GM04504 (cell line): ENCODE measurements at regions not wholly inside any gene's neighbourhood (a gene's known extent, or its start where the extent isn't known, plus 50 kb on each side); places are given as distances from the start of the nearest gene placed in this dataset.

ENCODE experiments used
- DNase-seq: peaks from one replicate; pipeline ENCODE4 v3.0.0-alpha.2; 2012; ENCODE audit warnings: low read depth

DNA sequence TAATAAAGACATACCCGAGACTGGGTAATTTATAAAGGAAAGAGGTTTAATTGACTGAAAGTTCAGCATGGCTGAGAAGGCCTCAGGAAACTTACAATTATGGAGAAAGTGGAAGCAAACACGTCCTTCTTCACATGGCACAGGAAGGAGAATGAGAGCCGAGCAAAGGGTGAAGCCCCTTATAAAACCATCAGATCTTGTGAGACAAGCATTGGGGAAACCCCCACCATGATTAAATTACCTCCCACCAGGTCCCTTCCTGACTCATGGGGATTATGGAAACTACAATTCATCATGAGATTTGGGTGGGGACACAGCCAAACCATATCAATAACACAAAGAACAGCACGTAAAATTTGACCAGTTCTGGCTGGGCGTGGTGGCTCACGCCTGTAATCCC lies 85.6 kb upstream of the ATF7IP start:
- DNase-seq: no peak

DNA sequence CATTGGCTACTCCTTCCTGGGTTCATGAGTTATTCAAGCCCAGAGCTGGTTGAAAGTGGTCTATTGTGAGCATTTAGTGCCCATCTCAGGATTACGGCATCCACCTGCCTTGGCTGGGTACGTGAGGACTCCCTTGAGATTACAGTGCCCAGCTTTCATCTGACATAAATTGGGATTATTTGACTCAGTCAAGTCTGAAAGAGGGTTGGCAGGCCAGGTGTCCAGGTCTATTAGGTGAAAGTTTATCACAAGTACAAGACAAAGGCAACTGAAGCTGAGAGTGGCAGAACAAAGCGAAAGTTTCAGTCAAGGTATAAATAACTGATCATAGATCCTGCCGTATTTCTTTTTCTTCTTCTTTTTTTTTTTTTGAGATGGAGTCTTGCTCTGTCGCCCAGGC lies 84.6 kb upstream of the ATF7IP start:
- DNase-seq: no peak

DNA sequence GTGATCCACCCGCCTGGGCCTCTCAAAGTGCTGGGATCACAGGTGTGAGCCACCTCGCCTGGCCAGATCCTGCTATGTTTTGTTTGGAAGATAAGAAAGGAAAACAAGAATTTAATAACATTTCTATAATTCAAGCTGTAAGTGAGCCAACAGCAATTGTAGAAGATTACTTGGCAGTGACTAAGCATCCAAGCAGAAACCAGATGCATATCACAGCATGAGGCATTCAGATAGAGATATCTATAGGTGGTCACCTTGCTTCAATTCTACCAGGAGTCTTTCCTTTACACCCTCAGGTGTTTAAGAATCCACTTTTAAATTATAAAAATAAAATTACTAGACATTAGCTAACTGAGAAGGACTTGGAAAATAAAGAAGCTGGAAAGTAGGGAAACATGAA lies 83.9 kb upstream of the ATF7IP start:
- DNase-seq: no peak

DNA sequence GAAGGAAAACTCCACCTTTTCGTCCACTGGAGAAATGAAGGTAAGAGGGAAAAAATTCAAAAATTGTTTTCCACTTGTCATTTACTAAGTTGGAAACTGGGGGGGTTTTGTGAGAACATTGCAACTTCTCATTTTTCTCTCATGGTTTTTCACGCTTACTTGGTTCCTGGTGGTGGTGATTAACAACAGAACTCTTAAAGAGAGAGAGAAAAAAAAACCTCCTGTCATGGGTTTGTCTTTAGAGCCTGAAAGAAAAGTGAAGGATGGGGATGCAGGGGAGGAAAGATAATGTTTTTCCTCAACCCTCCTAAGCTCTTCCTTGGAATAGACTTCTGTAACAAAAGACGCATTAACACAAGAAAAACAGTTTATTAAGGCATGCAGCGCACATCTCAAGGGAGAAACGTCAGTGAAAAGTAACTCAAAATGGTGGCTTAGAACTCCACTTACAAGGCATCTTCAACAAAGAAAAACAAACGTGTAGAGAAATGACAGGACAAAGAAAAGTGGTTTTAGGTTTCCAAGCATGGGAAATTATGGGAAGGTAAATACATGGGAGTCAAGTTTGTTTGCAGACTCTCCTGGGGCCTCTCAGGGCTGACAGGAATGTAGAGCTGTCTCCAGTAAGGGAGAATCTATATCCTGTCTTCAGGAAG lies 81.9 kb upstream of the ATF7IP start:
- DNase-seq: no peak

DNA sequence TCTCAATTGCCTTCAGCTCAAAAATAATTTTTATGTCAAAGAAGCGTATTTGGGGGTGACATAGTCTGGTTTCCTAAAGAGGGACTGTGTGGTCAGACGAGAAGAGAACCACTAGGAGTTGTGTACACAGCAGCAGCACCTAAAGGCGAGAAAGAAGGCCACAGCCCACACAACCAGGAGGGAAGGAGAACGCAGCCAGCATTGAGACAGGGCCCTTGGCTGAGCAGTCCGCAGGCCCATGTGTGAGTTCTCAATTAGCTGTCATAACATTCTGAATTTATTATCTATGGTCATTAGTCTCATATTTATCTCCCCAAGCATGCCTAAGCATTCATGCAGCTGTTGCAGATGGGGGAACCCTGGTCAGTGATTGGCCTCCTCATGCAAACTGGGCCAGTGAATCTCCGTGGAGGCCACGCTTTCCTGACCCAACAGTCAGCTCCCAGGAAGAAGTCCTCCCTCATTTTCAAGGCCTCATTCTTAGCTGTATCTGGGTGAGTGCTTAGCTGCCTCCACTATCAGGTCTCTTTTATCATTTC lies 81.2 kb upstream of the ATF7IP start:
- DNase-seq: no peak

DNA sequence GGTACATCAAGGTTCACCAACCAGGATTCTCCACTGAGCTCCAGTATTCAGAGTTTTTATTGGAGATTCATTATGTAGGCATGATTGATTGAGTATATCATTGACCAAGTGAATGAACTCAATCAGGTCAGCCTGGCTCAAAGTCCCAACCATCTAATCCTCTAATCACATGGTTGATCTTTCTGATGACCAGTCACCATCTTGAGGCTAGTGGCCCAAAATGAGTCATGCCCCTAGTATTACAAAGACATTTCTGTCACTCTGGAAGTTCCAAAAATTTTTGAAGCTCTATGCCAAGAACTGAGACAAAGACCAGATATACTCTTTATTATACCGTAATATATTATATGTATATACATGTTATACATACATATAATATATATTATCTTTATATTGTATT lies 75.9 kb upstream of the ATF7IP start:
- DNase-seq: no peak

DNA sequence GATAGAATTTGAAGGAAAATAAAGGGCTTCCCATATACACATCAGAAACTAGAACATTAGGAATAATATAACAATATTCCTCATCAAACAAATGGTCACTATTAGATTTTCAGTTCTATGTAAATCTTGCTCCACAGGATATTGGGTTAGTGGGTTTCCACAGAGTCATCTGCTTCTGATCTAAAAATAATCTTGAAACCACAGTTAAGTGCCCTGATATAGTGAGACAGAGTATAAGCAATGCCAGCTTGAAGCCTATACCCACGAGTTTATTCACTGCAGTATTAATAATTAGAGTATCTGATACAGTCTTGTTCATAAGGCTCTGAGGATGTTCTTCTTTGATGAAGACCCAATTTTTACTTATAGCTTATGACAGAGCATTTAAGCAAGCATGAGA lies 74.5 kb upstream of the ATF7IP start:
- no peak for DNase-seq

DNA sequence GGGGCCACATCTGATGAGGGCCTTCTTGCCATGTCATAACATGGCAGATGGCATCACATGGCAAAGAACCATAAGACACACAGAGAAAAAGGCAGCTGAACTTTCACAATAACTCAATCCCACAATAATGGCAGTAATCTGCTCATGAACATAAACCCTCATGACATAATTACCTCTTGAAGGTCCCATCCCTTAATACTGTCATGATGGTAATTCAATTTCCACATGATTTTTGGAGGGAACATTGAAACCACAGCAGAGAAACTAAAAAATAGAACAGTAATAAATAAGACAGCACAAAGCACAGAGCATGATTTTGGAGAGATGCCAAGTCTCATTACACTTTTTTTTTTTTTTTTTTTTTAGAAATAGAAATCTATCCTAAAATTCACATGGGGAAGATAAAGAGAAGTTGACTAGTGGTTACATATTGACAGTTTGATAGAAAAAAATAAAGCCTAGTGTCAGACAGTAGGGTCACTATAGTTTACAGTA lies 61.8 kb upstream of the ATF7IP start:
- DNase-seq: no peak

DNA sequence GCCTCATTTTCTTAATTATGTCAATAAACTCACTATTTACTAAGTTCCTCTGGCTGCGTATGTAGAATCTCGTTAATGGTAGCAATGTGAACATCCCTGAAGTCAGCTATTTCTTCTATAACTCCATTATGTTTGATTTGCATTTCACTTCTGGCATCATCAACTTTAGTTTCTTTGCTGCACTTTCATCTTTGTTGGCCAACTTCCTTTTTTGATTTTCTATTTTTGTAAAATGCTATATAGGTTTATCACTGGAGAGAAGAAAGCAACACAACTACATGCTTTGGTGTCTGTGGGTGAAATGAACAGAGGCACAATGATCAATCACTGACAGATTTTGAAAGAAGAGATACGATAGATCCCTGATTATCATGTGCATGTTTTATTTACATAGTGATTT lies 58.5 kb upstream of the ATF7IP start:
- DNase-seq: no peak

DNA sequence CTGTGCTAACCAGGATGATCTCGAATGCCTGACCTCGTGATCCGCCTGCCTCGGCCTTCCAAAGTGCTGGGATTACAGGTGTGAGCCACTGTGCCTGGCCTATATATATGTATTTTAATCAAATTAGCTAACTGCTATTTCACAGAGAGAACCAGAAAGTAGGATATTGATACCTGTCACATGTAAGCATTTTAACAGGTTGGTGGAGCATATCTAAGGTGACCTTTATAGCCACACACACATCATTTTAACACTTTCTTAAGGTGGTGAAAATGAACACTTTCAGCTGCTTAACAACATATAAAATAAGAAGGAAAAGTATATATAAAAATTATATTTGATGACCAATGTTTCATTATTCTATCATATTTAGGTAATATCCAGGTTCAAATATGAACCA lies 57.0 kb upstream of the ATF7IP start:
- no peak for DNase-seq

DNA sequence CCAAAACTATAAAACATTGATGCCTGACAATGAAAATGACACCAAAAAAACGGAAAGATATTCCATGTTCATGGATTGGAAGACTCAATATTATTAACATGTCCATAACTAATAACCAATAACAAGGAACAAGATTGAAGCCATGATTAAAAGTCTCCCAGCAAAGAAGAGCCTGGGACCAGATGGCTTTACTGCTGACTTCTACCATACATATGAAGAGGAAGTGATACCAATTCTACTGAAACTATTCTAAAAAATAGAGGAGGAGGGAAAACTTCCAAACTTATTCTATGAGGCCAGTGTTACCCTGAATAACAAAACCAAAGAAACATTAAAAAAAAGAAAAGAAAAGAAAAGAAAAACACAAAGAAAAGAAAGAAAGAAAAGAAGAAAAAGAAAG lies 54.6 kb upstream of the ATF7IP start:
- no peak for DNase-seq

DNA sequence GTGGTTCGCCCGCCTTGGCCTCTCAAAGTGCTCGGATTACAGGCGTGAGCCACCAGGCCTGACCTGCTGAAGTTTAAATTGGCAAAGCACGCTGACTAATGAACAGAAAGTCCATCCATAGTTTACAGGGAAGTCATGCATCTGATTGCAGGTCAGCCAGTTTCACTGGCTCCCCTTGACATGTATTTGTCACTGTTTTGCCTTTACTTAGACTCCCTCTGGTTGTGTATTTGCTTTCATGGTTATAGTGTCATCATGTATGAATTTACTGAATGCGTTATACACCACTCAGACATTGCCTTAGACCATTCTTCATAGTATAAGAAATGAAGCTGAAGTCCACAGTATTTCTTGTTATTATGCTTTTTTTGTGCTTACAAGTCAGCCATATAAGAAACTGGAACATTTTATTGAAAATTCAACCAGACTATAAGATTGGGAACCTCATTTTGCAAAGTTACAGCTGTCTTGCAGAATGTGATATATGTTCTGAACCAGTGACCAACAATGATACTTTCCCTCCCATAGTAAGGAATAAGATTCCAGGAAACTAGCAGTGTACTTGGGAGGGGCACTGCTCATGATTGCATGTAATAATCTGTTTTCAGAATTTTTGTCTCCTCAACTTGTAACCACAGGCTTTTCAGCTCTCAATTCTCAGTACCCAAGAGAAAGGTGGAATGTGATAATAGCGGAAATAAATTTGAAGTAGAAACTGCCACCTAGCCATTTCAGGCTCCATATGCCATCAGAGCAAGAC lies 51.9 kb upstream of the ATF7IP start:
- no peak for DNase-seq

DNA sequence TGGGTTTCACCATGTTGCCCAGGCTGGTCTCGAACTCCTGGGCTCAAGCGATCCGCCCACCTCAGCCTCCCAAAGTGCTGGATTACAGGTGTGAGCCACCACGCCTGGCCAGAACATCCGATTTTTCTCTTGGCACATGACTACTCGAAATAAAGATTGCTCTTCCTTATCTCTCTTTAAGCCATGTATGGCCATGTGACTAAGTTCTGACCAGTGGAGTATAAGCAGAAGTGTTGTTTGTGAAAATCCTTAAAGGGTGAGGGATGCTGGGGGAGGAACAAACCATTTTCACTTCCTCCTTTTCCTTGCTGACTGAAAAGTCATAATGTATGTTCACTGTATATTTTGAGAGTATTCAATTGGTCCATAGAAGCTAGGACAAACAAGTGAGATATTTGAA lies 50.7 kb upstream of the ATF7IP start:
- no peak for DNase-seq

DNA sequence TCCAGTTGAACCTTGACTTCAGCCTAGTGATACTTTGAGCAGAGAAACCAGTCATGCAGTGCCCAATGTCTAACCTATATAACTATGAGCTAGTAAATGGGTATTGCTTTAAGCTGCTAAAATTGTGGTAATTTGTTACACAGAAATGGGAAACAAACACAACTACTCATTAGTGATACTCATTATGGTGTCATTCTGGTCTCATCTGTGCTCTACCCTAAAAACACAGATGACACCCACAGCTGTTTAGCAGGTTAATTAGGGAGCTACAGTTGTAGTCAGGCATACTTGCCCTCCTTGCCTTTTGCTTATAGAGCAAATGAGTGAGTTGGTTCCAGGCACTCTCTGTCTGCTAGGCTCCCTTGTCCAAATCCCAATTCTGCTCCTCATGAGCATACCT lies 50.0 kb upstream of the ATF7IP start:
- no peak for DNase-seq
